ENCODE measurements at regions not wholly inside any gene's neighbourhood (a gene's known extent, or its start where the extent isn't known, plus 50 kb on each side); places are given as distances from the start of the nearest gene placed in this dataset.
A peak's percentile ranks its signal among the peaks of the same experiment; 100 is the strongest.

GRCh38 chr9:129467739-129468666 is 152.9 kb downstream of the C9orf50 start:
- intact Hi-C loops (cut with DNase I): loop anchor here in 1 of 10 donors (10.0 kb wide), 1 partner anchor 143 kb away; no protein-coding TSS in a partner anchor

GRCh38 chr9:129467004-129467588 is 153.8 kb downstream of the C9orf50 start:
- intact Hi-C loops (cut with DNase I): loop anchor here in 1 of 10 donors (10.0 kb wide), 1 partner anchor 142 kb away; no protein-coding TSS in a partner anchor
- Histone ChIP-seq H3K36me3 (no peaks in the 10 kb centered on the region), H3K4me3 (no peak overlapping the region), H3K9me3 (no peaks in the 10 kb centered on the region), H3K27me3 (no peaks in the 10 kb centered on the region), H3K27ac (no peak overlapping the region), H3K4me1 (peaks cover 0 to 27% (median 10%) of the 10 kb centered on the region in 12 donors)
- 89 to 96% (median 91%) methylated on average over 9 to 10 of the region's 10 CpGs for WGBS, 4 donors
- no peak for TF ChIP-seq CTCF (IDR thresholded peaks at IDR 0.05)
- TF ChIP-seq POLR2A (IDR thresholded peaks at IDR 0.05): no peak
- ATAC-seq (no peak), DNase-seq (peak in 1 of 5 donors; percentile 5)

More at GRCh38 chr9:129467739-129468666, 152.9 kb downstream of the C9orf50 start:
- WGBS, 4 donors: 87 to 88% (median 88%) methylated on average over 19 of the region's 19 CpGs
- ATAC-seq (no peak), DNase-seq (no peak)
- no peak overlapping the region for H3K27ac ChIP-seq
- H3K36me3 ChIP-seq: no peaks in the 10 kb centered on the region
- TF ChIP-seq CTCF (IDR thresholded peaks at IDR 0.05) (no peak), POLR2A (IDR thresholded peaks at IDR 0.05) (no peak)
- H3K4me1 ChIP-seq: peaks cover 0 to 27% (median 10%) of the 10 kb centered on the region in 12 donors
- H3K27me3 ChIP-seq: no peaks in the 10 kb centered on the region
- no peak overlapping the region for H3K4me3 ChIP-seq
- no peaks in the 10 kb centered on the region for H3K9me3 ChIP-seq

- 79 to 81% (median 79%) methylated on average over 14 of the region's 14 CpGs for WGBS, 4 donors
- peaks cover 1 to 35% (median 17%) of the 10 kb centered on the region in 12 donors for H3K4me1 ChIP-seq
- ATAC-seq: no peak
Measured at GRCh38 chr9:129465834-129466535, 154.9 kb downstream of the C9orf50 start.

More at GRCh38 chr9:129465834-129466535, 154.9 kb downstream of the C9orf50 start:
- H3K27ac ChIP-seq: peak overlapping the region in 1 of 12 donors; percentile 27
- DNase-seq: peak in 1 of 5 donors; percentile 24
- no peak overlapping the region for H3K4me3 ChIP-seq
- H3K36me3 ChIP-seq: no peaks in the 10 kb centered on the region
- H3K9me3 ChIP-seq: no peaks in the 10 kb centered on the region
- no peak for TF ChIP-seq CTCF (IDR thresholded peaks at IDR 0.05)
- TF ChIP-seq POLR2A (IDR thresholded peaks at IDR 0.05): no peak
- intact Hi-C loops (cut with DNase I): loop anchor here in 1 of 10 donors (10.0 kb wide), 1 partner anchor 141 kb away; no protein-coding TSS in a partner anchor
- no peaks in the 10 kb centered on the region for H3K27me3 ChIP-seq

All from heart left ventricle (tissue), 16 donors.